HCT116 (cell line): ENCODE measurements at regions not wholly inside any gene's neighbourhood (a gene's known extent, or its start where the extent isn't known, plus 50 kb on each side); places are given as distances from the start of the nearest gene placed in this dataset.

ENCODE experiments used
- ATAC-seq: fragments of 200-7000 bp; cut with Tn5 transposase; 2 replicates; pipeline ENCODE4 v1.9.1; 2020; ENCODE audit warnings: mild to moderate bottlenecking, moderate library complexity
- BruUV-seq: library from RNA; stranded (reverse); fragments of 400-500 nt; replicated peaks from 2 replicates; lab custom pipeline; 2021; lab: Mats Ljungman, UMichigan
- CTCF ChIA-PET: fragments of 300-600 bp; sonication (Branson Sonifier 250); formaldehyde crosslinking; loops from one replicate; lab custom pipeline; 2021; ENCODE audit warnings: antibody characterized with exemption; lab: Charles Lee
- POLR2A ChIA-PET: fragments of 300-600, 350-600 bp; sonication (Branson Sonifier 250); formaldehyde crosslinking; loops from one replicate; lab custom pipeline; 2021; ENCODE audit warnings: antibody characterized with exemption; lab: Charles Lee
- RAD21 ChIA-PET, 2 experiments: fragments of 300-600 bp; sonication (Branson Sonifier 250); formaldehyde crosslinking; loops; one replicate each; lab custom pipeline; 2023; ENCODE audit warnings: low total read pairs in 2 of 2; ENCODE audit not compliant: uncharacterized antibody in 2 of 2, unreplicated experiment in 2 of 2, low non-redundant PET in 1 of 2; lab: Charles Lee
- DNase-seq: peaks from one replicate; pipeline ENCODE4 v3.0.0-alpha.2; 2010; ENCODE audit warnings: low read depth, low spot score
- H2AFZ ChIP-seq: fragments of 200-600 bp; shearing (Covaris generic), sonication (generic); 2 replicates; pipeline ENCODE4 v1.6.1; 2017; ENCODE audit warnings: low read depth, mixed run types, mixed read lengths, antibody characterized with exemption, low read length; ENCODE audit not compliant: poor library complexity, severe bottlenecking
- H3K27ac ChIP-seq: 2 replicates; pipeline ENCODE4 v1.5.1; 2012; ENCODE audit warnings: low read depth, low read length
- H3K27me3 ChIP-seq: fragments of 200-600 bp; sonication (generic); 2 replicates; pipeline ENCODE4 v1.6.1; 2016; ENCODE audit warnings: mixed run types, low read length, mixed read lengths; ENCODE audit not compliant: insufficient read depth
- H3K36me3 ChIP-seq, 2 experiments: fragments of 200-500 bp in 1 of 2; fragments of 200-600 bp in 1 of 2; sonication (Bioruptor generic) in 1 of 2; sonication (generic) in 1 of 2; 2 replicates each; pipeline versions ENCODE4 v1.5.1 to v1.6.1; 2014 to 2016; ENCODE audit warnings: low read length in 2 of 2, inconsistent platforms in 1 of 2, mixed read lengths in 1 of 2, mixed run types in 1 of 2; ENCODE audit not compliant: insufficient read depth in 2 of 2, control insufficient read depth in 1 of 2
- H3K4me1 ChIP-seq, 2 experiments: fragments of 200-600 bp in 1 of 2; sonication (generic) in 1 of 2; 2 replicates each; pipeline versions ENCODE4 v1.5.1 to v1.6.1; 2012 to 2017; ENCODE audit warnings: low read length in 2 of 2, inconsistent platforms in 1 of 2, mild to moderate bottlenecking in 1 of 2, mixed read lengths in 1 of 2, mixed run types in 1 of 2, moderate library complexity in 1 of 2; ENCODE audit not compliant: insufficient read depth in 2 of 2, control insufficient read depth in 1 of 2
- H3K4me2 ChIP-seq: fragments of 200-600 bp; sonication (generic); 2 replicates; pipeline ENCODE4 v1.6.1; 2017; ENCODE audit warnings: mixed run types, low read length, mixed read lengths
- H3K4me3 ChIP-seq, 2 experiments: fragments of 200-600 bp in 1 of 2; sonication (generic) in 1 of 2; replicated peaks in 1 of 2; 2 replicates each; pipeline ENCODE4 v1.5.1; 2011 to 2016; ENCODE audit warnings: low read length in 2 of 2, control low read depth in 1 of 2, low read depth in 1 of 2, mild to moderate bottlenecking in 1 of 2, mixed read lengths in 1 of 2, mixed run types in 1 of 2
- H3K79me2 ChIP-seq: fragments of 200-600 bp; sonication (generic); 2 replicates; pipeline ENCODE4 v1.6.1; 2017; ENCODE audit warnings: mild to moderate bottlenecking, mixed run types, low read length, moderate library complexity, mixed read lengths; ENCODE audit not compliant: insufficient read depth
- H3K9ac ChIP-seq: fragments of 200-600 bp; sonication (generic); 2 replicates; pipeline ENCODE4 v1.6.1; 2016; ENCODE audit warnings: low read length, mixed read lengths
- H3K9me2 ChIP-seq: fragments of 200-600 bp; sonication (generic), shearing (Covaris generic); 2 replicates; pipeline ENCODE4 v1.6.1; 2017; ENCODE audit warnings: mixed run types, mild to moderate bottlenecking, moderate library complexity; ENCODE audit not compliant: insufficient read depth
- H3K9me3 ChIP-seq, 2 experiments: fragments of 200-500 bp in 1 of 2; fragments of 200-600 bp in 1 of 2; sonication (Bioruptor generic) in 1 of 2; sonication (generic) in 1 of 2; 2 replicates each; pipeline ENCODE4 v1.6.1; 2014 to 2017; ENCODE audit warnings: low read length in 2 of 2, mixed read lengths in 2 of 2, inconsistent platforms in 1 of 2, low read depth in 1 of 2, mild to moderate bottlenecking in 1 of 2, mixed run types in 1 of 2, moderate library complexity in 1 of 2; ENCODE audit not compliant: control insufficient read depth in 1 of 2, insufficient read depth in 1 of 2
- H4K20me1 ChIP-seq: fragments of 200-600 bp; sonication (generic), shearing (Covaris generic); 2 replicates; pipeline ENCODE4 v1.6.1; 2017; ENCODE audit warnings: mixed run types, mild to moderate bottlenecking, moderate library complexity; ENCODE audit not compliant: insufficient read depth
- ATF3 ChIP-seq: IDR thresholded peaks from 2 replicates; pipeline ENCODE4 v1.6.1; 2012
- CBX3 ChIP-seq: IDR thresholded peaks from 2 replicates; pipeline ENCODE4 v1.6.1; 2012; ENCODE audit warnings: low read depth
- CEBPB ChIP-seq: IDR thresholded peaks from 2 replicates; pipeline ENCODE4 v1.6.1; 2012; ENCODE audit warnings: low read depth
- CTCF ChIP-seq, 3 experiments: fragments of 200-600 bp in 1 of 3; sonication (generic) in 1 of 3; IDR thresholded peaks in 2 of 3; conservative IDR thresholded peaks in 1 of 3; 2 replicates each; pipeline ENCODE4 v1.5.1; 2012 to 2017; ENCODE audit warnings: low read depth in 2 of 3, low read length in 2 of 3, antibody characterized with exemption in 1 of 3, borderline replicate concordance in 1 of 3, control low read depth in 1 of 3, mild to moderate bottlenecking in 1 of 3, mixed read lengths in 1 of 3, mixed run types in 1 of 3, moderate library complexity in 1 of 3; ENCODE audit not compliant: insufficient read depth in 1 of 3
- EGR1 ChIP-seq: IDR thresholded peaks from 2 replicates; pipeline ENCODE4 v1.6.1; 2012; ENCODE audit warnings: low read depth
- ELF1 ChIP-seq: IDR thresholded peaks from 2 replicates; pipeline ENCODE4 v1.6.1; 2012; ENCODE audit warnings: low read depth, borderline replicate concordance
- EZH2 ChIP-seq: fragments of 200-600 bp; sonication (generic); IDR thresholded peaks from 2 replicates; pipeline ENCODE4 v1.6.1; 2017; ENCODE audit warnings: antibody characterized with exemption, mixed run types
- EZH2phosphoT487 ChIP-seq: fragments of 200-600 bp; IDR thresholded peaks from 2 replicates; pipeline ENCODE4 v1.6.1; 2018; ENCODE audit warnings: antibody characterized with exemption, borderline replicate concordance
- FOSL1 ChIP-seq: IDR thresholded peaks from 2 replicates; pipeline ENCODE4 v1.6.1; 2012; ENCODE audit warnings: low read depth
- JUND ChIP-seq: IDR thresholded peaks from 2 replicates; pipeline ENCODE4 v1.6.1; 2012
- POLR2A ChIP-seq: IDR thresholded peaks from 2 replicates; pipeline ENCODE4 v1.7.0; 2011; ENCODE audit warnings: borderline replicate concordance; ENCODE audit not compliant: insufficient read depth, insufficient read length; ENCODE audit errors: extremely low read depth
- RAD21 ChIP-seq: IDR thresholded peaks from 2 replicates; pipeline ENCODE4 v1.6.1; 2012; ENCODE audit warnings: low read depth, mild to moderate bottlenecking
- REST ChIP-seq: IDR thresholded peaks from 2 replicates; pipeline ENCODE4 v1.6.1; 2012; ENCODE audit warnings: low read depth
- SIN3A ChIP-seq: IDR thresholded peaks from 2 replicates; pipeline ENCODE4 v1.6.1; 2012; ENCODE audit warnings: low read depth
- SP1 ChIP-seq: IDR thresholded peaks from 2 replicates; pipeline ENCODE4 v1.6.1; 2012; ENCODE audit warnings: low read depth
- SRF ChIP-seq: IDR thresholded peaks from 2 replicates; pipeline ENCODE4 v1.6.1; 2012; ENCODE audit warnings: low read depth
- TCF7L2 ChIP-seq: IDR thresholded peaks from 2 replicates; pipeline ENCODE4 v1.7.0; 2011; ENCODE audit warnings: borderline replicate concordance, inconsistent platforms; ENCODE audit not compliant: insufficient read depth, insufficient read length; ENCODE audit errors: extremely low read depth
- ZNF274 ChIP-seq: fragments of 200-500 bp; sonication (Bioruptor generic); IDR thresholded peaks from 2 replicates; pipeline ENCODE4 v1.6.1; 2014; ENCODE audit warnings: mild to moderate bottlenecking, low read depth, low read length, inconsistent platforms
- intact Hi-C: fragments of 100-400 bp; cut with micrococcal nuclease; formaldehyde crosslinking; loops from 2 replicates; pipeline ENCODE4 v1.10.0; 2022

GRCh38 chr18:37871561-37871960, 306.0 kb upstream of the CELF4 start:
- DNase-seq (no peak), ATAC-seq (no peak)
- CTCF ChIA-PET, result no interaction called here
- H3K27ac ChIP-seq, result no peak overlapping the region
- no peaks in the 10 kb centered on the region for H3K79me2 ChIP-seq
- intact Hi-C loops, result no loop called here
- TF ChIP-seq JUND (no peak), SRF (no peak), CBX3 (no peak)
- no TSS peak for BruUV-seq
- POLR2A ChIA-PET, result no interaction called here
- H3K27me3 ChIP-seq, result no peaks in the 10 kb centered on the region
- no peaks in the 10 kb centered on the region for H3K4me1 ChIP-seq
- H3K4me2 ChIP-seq, result no peak overlapping the region
- RAD21 ChIA-PET, result no interaction called here
- no peak overlapping the region for H3K9ac ChIP-seq
- H2AFZ ChIP-seq, result no peak overlapping the region
- no peaks in the 10 kb centered on the region for H3K36me3 ChIP-seq
- H3K9me2 ChIP-seq, result no peaks in the 10 kb centered on the region
- H3K9me3 ChIP-seq, result 0 out of 4 replicates have a peak, but pooled peaks cover 0 to 3% of the 10 kb centered on the region in 2 experiments
- no peak overlapping the region for H3K4me3 ChIP-seq
- no peaks in the 10 kb centered on the region for H4K20me1 ChIP-seq

GRCh38 chr18:37869051-37869450, 303.5 kb upstream of the CELF4 start:
- no peak for DNase-seq
- no TSS peak for BruUV-seq
- Histone ChIP-seq H3K4me2 (no peak overlapping the region), H3K4me3 (no peak overlapping the region), H3K27me3 (no peaks in the 10 kb centered on the region), H3K36me3 (no peaks in the 10 kb centered on the region), H3K27ac (no peak overlapping the region), H3K4me1 (no peaks in the 10 kb centered on the region), H3K79me2 (no peaks in the 10 kb centered on the region), H3K9ac (no peak overlapping the region), H2AFZ (no peak overlapping the region), H4K20me1 (no peaks in the 10 kb centered on the region), H3K9me2 (no peaks in the 10 kb centered on the region), H3K9me3 (peaks cover 3 to 4% of the 10 kb centered on the region in 2 experiments; a peak in 1 of 4 replicates)
- ChIA-PET RAD21 (no interaction called here), CTCF (no interaction called here), POLR2A (no interaction called here)
- TF ChIP-seq FOSL1 (no peak), CEBPB (no peak), CTCF (IDR thresholded peaks at IDR 0.05 in 2 of 3, conservative IDR thresholded peaks at IDR 0.05 in 1 of 3; ENCODE audit: borderline replicate concordance in 1 of 3, insufficient read depth in 1 of 3, low read depth in 2 of 3, low read length in 2 of 3) (no peak), EGR1 (no peak), SP1 (no peak), RAD21 (no peak), EZH2 (no peak), JUND (no peak), EZH2phosphoT487 (no peak), SIN3A (no peak), ATF3 (no peak), REST (no peak), ZNF274 (no peak), POLR2A (no peak), TCF7L2 (no peak), ELF1 (no peak)
- no peak for ATAC-seq
- intact Hi-C loops, result no loop called here
